HL-60 (cell line): ENCODE measurements at regions not wholly inside any gene's neighbourhood (a gene's known extent, or its start where the extent isn't known, plus 50 kb on each side); places are given as distances from the start of the nearest gene placed in this dataset.

Experiments used
- CTCF ChIP-seq: IDR thresholded peaks from one replicate; pipeline ENCODE4 v1.5.1; 2011; ENCODE audit warnings: low read length, control low read depth, inconsistent platforms; ENCODE audit not compliant: insufficient read depth
- GABPA ChIP-seq: IDR thresholded peaks from 2 replicates; pipeline ENCODE4 v1.6.1; 2012; ENCODE audit warnings: low read depth
- POLR2AphosphoS5 ChIP-seq: IDR thresholded peaks from 2 replicates; pipeline ENCODE4 v1.6.1; 2012; ENCODE audit warnings: low read depth

GRCh38 chr4:60611762-60612496, 588.2 kb upstream of the ADGRL3 start:
- TF ChIP-seq CTCF, result no peak
- no peak for TF ChIP-seq POLR2AphosphoS5
- no peak for TF ChIP-seq GABPA
